ENCODE measurements at regions not wholly inside any gene's neighbourhood (a gene's known extent, or its start where the extent isn't known, plus 50 kb on each side); places are given as distances from the start of the nearest gene placed in this dataset.
A peak's percentile ranks its signal among the peaks of the same experiment; 100 is the strongest.
"Not testable (repeated sequence)": the region's sequence is repeated elsewhere in the genome, so short reads cannot be mapped to it uniquely, and the experiment has no call there.

DNA sequence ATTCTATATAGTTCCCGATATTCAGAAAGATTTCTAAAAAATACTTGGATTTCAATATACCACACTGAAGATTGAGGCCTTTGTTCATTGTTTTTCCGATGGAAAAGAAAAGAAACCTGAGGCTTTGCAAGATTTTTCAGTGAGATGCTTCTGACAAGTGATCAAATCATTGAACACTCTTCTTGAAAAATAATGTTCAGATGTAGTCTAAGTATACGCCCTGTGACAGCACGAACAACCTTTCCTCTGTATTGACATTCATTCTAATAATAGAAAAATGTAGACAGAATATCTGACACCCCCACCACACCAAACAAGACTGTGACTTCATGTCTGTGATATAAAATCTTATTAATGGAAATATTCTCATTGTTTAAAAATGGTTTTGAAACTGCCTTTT is 650.7 kb upstream of the KLHL1 start:
- no peak for DNase-seq

GRCh38 chr13:70756088-70756487 is 647.8 kb upstream of the KLHL1 start:
- DNase-seq: no peak

DNA sequence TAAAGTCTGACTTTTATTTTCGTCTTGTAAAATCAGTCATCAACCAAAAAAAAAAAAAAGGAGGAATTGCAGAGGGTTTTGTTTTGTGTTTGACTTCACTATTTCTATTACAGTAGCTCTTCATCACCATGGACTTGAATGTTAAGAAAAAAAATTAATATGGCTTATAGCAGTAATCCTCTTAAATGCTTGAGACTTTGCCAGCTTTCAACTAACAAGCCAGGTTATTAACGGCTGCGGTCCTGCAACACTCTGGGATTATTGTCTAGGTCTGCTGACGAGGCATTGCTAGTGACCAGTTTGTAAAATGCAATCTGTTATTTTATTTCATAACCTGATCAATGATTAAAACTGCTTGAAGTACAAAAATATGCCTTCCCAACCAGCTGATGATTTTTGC is 647.2 kb upstream of the KLHL1 start:
- DNase-seq: no peak

DNA sequence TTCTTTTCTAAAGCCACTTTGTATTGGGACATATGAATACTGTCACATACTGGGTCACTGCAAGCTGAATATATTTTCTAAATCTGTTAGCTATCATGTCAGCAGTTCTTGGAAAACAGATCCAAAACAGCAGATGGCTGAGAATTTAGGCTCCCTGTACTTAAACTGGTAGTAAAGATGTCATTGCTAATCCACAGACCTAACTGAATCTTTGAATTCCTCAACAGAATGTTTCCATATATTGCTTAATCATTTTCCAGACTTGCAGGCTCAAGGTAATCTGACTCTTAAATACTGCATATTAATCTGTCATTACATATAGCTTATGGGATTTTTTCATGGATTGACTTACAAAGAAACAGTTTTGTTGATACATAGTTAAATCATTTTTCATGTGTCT is 639.0 kb upstream of the KLHL1 start:
- DNase-seq: no peak

DNA sequence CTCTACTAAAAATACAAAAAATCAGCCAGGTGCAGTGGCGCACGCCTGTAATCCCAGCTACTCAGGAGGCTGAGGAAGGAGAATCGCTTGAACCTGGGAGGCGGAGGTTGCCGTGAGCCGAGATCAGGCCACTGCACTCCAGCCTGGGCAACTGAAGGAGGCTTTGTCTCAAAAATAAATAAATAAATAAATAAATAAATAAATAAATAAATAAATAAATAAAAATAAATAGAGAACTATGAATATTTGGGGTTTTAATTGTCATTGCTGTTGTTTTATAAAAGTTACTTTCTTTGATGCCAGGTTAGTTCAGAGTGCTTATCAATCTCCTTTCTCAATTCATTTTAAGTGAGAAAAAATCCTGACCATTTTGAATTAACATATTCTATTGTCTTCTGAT is 638.2 kb upstream of the KLHL1 start:
- not testable (repeated sequence) for DNase-seq

DNA sequence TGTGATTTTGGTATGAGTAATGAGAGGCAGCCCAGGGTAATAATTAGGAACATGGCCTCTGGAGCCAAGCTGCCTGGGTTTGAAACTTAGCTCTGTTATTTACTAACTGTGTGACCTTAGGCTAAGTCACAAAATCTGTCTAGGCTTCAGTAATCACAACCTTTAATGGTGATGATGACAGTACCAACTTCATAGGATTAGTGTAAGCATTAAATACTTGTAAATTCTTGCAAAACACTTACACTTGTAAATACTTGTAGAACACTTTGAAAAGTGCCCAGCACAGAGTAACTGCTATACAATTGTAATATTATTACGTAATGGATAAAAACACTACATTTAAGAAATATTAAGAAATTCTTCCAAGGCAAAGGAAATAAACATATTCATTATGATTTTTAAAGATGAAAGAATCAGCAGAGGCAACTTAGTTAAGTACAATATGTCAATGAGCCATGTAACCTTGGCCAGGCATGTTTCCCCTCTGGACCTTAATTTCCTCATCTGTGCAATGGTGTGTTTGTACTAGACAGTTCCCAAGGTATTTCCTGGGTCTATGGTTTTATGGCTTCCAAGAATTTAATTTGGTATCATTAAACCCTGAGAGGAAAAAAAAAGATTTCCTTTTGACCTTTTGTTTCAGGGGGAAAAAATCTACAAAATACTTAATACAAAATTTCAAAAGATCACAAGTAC is 628.5 kb upstream of the KLHL1 start:
- DNase-seq: no peak

- peak; percentile 99 for DNase-seq
These were observed 624.4 kb upstream of the KLHL1 start for GRCh38 chr13:70732611-70733010.

GRCh38 chr13:70729369-70729768 is 621.1 kb upstream of the KLHL1 start:
- no peak for DNase-seq

DNA sequence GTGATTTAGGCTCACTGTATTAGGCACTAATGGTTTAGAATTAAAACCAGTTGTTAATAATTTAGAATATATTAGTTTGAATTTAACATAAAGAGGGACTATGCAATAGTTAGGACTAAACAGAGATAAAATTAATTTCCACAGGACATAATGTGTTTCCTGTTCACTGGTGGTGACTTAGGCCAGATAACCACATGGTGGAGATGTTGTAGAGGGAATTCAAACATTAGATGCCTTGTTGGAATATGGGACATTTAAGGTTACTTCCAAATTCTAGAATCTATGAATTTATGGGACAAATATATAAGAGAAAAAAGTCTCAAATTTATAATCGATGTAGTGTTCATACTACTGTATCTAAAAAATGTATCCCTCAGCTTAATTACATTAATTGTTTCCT is 615.5 kb upstream of the KLHL1 start:
- peak; percentile 31 for DNase-seq

DNA sequence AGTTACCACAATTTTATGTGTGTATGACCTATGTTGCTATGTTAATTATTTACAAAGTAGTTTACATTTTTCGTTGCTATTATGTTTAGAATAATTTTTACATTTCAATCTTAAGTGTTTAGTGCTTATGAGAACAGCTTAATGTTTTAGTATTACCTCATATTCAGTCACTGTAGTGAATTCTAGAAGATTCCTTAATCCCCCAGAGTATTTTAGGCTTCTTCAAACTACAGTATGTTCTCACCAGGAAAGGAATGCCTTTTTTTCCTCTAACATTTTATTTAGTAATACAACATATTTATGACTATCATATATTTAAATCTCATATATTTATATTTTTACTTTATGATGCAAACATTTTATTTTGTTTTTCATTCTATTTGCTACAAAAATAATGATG is 612.1 kb upstream of the KLHL1 start:
- DNase-seq: no peak

- no peak for DNase-seq
These were observed 606.7 kb upstream of the KLHL1 start for GRCh38 chr13:70714993-70715392.

- no peak for DNase-seq
These were observed 600.5 kb upstream of the KLHL1 start for GRCh38 chr13:70708775-70709174.

- DNase-seq: no peak
These were observed 595.5 kb upstream of the KLHL1 start for GRCh38 chr13:70703755-70704154.

DNA sequence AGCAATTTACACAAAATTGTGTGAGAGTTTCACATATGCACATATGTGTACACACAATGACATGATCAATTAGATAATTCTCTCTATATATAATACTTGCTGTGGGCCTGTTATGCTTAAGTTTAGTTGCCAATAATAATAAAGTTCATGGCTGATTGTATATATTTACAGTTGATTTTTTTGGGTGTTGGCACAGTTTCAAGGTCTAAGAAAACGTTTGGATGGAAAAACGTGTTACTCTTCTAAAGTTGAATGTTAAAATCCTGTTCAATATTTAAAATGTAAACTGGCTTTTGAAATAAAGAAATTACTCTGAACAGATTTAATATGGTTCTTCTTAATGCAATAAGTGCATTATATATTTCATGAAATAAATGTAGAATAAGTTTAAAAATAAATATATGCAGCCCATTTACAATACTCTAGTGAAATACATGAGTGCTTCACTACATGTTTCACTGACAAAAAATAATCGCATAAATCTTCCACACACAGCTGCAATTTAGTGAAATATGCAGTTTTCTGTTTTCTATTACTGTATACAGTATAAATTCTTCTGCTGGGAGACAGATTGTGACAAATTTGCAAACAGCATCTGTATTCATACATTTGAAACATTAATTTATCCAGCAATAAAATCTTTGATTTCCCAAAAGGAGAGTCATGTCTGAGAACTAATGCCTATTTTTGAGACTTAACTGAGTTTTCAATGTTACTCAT is 586.9 kb upstream of the KLHL1 start:
- DNase-seq: no peak

DNA sequence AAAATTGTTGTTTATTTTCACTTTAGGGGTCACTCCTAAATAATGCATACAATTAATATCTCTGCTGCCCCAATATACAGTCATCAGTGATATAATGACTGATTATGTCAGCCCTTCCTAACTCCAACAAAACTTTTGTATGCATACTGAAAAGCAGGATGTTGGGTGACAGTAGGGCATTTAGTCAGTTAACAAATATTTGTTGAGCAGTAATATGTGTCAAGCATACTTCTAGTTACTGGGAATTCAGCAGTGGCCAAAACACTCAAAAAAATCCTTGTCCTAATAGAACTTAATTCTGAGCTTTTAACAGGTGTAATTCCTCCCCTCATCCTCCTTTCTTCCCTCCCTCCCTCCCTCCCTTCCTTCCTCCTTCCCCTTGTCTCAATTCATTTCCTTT is 560.7 kb upstream of the KLHL1 start:
- peak; percentile 23 for DNase-seq

GRCh38 chr13:70668293-70668692 is 560.0 kb upstream of the KLHL1 start:
- DNase-seq: peak; percentile 23

GRCh38 chr13:70666883-70667556 is 558.8 kb upstream of the KLHL1 start:
- DNase-seq: peak; percentile 43

- DNase-seq: peak; percentile 90
These were observed 554.1 kb upstream of the KLHL1 start for GRCh38 chr13:70662231-70662940.

DNA sequence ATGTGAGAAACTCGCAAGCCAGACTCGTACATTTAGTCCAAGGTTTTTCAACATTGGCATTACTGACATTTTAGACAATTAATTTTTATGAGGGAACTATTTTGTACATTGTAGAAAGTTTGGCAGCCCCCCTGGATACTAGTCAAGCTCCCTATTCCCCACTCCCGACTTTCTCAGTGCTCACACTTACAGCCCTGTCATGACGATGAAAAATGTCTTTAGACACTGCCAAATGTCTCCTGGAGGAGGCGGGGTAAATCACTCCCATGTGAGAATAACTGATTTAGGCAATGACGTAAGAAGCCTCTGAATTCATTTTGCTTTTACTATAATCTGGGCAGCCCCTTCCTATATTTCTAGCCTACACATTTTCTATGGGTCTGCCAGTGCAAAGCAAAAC is 535.8 kb upstream of the KLHL1 start:
- DNase-seq: no peak

GRCh38 chr13:70634893-70635292 is 526.6 kb upstream of the KLHL1 start:
- no peak for DNase-seq

DNA sequence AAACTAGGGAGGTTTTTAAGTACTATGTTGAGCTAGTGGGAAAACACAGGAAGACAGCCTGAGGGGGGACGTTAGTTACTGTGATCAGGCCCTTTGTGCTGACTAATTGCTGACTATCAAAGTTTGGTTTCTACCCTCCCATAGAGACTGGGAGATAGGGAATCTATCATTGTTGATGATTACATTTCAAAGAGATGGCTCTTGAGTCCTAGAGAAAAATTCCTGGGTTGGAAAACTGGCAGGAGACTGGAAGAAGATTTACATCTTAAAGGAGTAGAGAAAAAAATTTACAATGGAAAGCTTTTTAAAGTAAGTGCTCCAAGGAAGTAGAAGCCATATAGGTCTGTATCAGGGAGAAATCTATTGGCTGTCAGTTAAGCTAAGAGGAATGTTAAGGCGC is 522.0 kb upstream of the KLHL1 start:
- DNase-seq: no peak

GRCh38 chr13:70623239-70623638 is 515.0 kb upstream of the KLHL1 start:
- DNase-seq: peak; percentile 21

- DNase-seq: no peak
These were observed 514.5 kb upstream of the KLHL1 start for GRCh38 chr13:70622796-70623195.

- no peak for DNase-seq
These were observed 511.7 kb upstream of the KLHL1 start for GRCh38 chr13:70619936-70620335.
